ENCODE measurements at regions not wholly inside any gene's neighbourhood (a gene's known extent, or its start where the extent isn't known, plus 50 kb on each side); places are given as distances from the start of the nearest gene placed in this dataset.

DNA sequence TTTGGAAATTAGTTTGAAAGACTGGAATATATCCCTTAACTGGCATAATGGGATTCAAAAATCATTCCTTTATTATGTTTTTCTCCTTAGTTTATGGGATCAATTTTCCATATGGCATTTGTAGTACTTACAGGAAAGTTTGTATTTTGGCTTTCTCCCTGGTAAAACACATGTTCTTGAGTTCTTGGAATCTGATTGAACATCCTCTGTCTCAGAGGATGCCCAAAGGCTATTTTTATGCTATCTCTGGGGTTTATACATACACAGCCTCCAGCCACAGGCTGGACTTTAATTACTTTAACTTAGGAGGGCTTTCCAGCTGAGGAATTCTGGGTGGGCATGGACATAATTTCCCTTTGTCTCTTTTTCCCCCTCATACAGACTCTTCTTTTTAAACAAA lies 236.4 kb downstream of the HGF start (continued):
- TF ChIP-seq ZSCAN29 (CRISPR knock-in tag; conservative IDR thresholded peaks at IDR 0.05) (no peak), JDP2 (CRISPR knock-in tag; IDR thresholded peaks at IDR 0.05; ENCODE audit: borderline replicate concordance) (no peak), NR2F2 (IDR thresholded peaks at IDR 0.05; ENCODE audit: borderline replicate concordance, low read depth) (no peak), TBL1XR1 (IDR thresholded peaks at IDR 0.05; ENCODE audit: borderline replicate concordance, low read length, partially characterized antibody) (no peak)
- TF ChIP-seq, protein P1, sequence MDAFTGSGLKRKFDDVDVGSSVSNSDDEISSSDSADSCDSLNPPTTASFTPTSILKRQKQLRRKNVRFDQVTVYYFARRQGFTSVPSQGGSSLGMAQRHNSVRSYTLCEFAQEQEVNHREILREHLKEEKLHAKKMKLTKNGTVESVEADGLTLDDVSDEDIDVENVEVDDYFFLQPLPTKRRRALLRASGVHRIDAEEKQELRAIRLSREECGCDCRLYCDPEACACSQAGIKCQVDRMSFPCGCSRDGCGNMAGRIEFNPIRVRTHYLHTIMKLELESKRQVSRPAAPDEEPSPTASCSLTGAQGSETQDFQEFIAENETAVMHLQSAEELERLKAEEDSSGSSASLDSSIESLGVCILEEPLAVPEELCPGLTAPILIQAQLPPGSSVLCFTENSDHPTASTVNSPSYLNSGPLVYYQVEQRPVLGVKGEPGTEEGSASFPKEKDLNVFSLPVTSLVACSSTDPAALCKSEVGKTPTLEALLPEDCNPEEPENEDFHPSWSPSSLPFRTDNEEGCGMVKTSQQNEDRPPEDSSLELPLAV (CRISPR knock-in tag; conservative IDR thresholded peaks at IDR 0.05; ENCODE audit: low read depth) = no peak

DNA sequence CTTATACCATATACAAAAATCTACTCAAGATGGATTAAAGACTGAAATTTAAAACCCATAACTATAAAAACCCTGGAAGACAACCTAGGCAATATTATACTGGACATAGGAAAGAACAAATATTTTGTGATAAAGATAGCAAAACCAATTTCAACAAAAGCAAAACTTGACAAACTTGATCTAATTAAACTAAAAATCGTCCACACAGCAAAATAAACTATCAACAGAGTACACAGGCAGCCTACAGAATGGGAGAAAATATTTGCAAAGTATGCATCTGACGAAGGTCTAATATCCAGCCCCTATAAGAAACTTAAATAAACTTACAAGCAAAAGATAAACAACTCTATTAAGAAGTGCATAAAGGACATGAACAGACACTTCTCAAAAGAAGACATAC lies 240.1 kb downstream of the HGF start:
- intact Hi-C loops (cut with micrococcal nuclease; ENCODE audit: unreplicated experiment) = no loop called here
- ATAC-seq (no peak), DNase-seq (ENCODE audit: low spot score) (no peak), FAIRE-seq (no peak)
- 0% methylated on average over 2 of the region's 2 CpGs for WGBS (ENCODE audit: low lambda C conversion rate)
- Histone ChIP-seq H3K79me2 (ENCODE audit: insufficient read depth, low read length) (no peaks in the 10 kb centered on the region), H2AFZ (ENCODE audit: low read length) (no peak overlapping the region), H3K27ac (ENCODE audit: extremely low read length, insufficient read depth, low read length) (no peak overlapping the region), H3K27me3 (ENCODE audit: control insufficient read depth in 1 of 2, insufficient read depth in 2 of 2, low read length in 2 of 2) (no peaks in the 10 kb centered on the region), H3K9me3 (ENCODE audit: low read length) (no peaks in the 10 kb centered on the region), H3K4me1 (ENCODE audit: insufficient read depth, low read length) (no peaks in the 10 kb centered on the region), H3K36me3 (replicated peaks in 1 of 2; ENCODE audit: control insufficient read depth in 1 of 2, insufficient read depth in 2 of 2, low read length in 2 of 2) (no peaks in the 10 kb centered on the region), H3K4me3 (replicated peaks in 1 of 3; ENCODE audit: insufficient read depth in 1 of 3, low read depth in 2 of 3, low read length in 3 of 3) (no peak overlapping the region), H3K9ac (ENCODE audit: insufficient read depth, low read depth, low read length) (no peak overlapping the region), H4K20me1 (ENCODE audit: insufficient read depth, low read length) (no peaks in the 10 kb centered on the region), H3K4me2 (ENCODE audit: low read depth, low read length) (no peak overlapping the region)
- ChIA-PET POLR2A (no interaction called here), CTCF (ENCODE audit: low intra/inter-chr PET ratio, low total read pairs) (no interaction called here)
- in situ Hi-C loops (cut with HindIII; ENCODE audit: extremely low pct_ligation_motif_present, low pct_unique_long_range_greater_than_20kb) = no loop called here
- BruUV-seq (replicated peaks) = no TSS peak
- TF ChIP-seq, protein P2, sequence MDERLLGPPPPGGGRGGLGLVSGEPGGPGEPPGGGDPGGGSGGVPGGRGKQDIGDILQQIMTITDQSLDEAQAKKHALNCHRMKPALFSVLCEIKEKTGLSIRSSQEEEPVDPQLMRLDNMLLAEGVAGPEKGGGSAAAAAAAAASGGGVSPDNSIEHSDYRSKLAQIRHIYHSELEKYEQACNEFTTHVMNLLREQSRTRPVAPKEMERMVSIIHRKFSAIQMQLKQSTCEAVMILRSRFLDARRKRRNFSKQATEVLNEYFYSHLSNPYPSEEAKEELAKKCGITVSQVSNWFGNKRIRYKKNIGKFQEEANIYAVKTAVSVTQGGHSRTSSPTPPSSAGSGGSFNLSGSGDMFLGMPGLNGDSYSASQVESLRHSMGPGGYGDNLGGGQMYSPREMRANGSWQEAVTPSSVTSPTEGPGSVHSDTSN (CRISPR knock-in tag; IDR thresholded peaks at IDR 0.05) = no peak
- TF ChIP-seq HNRNPK (IDR thresholded peaks at IDR 0.05; ENCODE audit: low read depth, low read length, poor library complexity, severe bottlenecking) (no peak), ASH2L (IDR thresholded peaks at IDR 0.05; ENCODE audit: insufficient read length, low read depth, low read length) (no peak), ZNF256 (CRISPR knock-in tag; conservative IDR thresholded peaks at IDR 0.05) (no peak), NFATC3 (CRISPR knock-in tag; IDR thresholded peaks at IDR 0.05) (no peak), ZMAT3 (CRISPR knock-in tag; conservative IDR thresholded peaks at IDR 0.05) (no peak), ZNF784 (CRISPR knock-in tag; IDR thresholded peaks at IDR 0.05; ENCODE audit: borderline replicate concordance) (no peak), ZSCAN20 (CRISPR knock-in tag; IDR thresholded peaks at IDR 0.05; ENCODE audit: borderline replicate concordance) (no peak), TIGD3 (CRISPR knock-in tag; IDR thresholded peaks at IDR 0.05; ENCODE audit: borderline replicate concordance) (no peak), ZNF101 (CRISPR knock-in tag; IDR thresholded peaks at IDR 0.05; ENCODE audit: borderline replicate concordance, low read depth) (no peak), ADNP (CRISPR knock-in tag; IDR thresholded peaks at IDR 0.05) (no peak), ZNF788 (CRISPR knock-in tag; IDR thresholded peaks at IDR 0.05; ENCODE audit: borderline replicate concordance) (no peak), ZFP36 (IDR thresholded peaks at IDR 0.05; ENCODE audit: borderline replicate concordance, low read depth, low read length, partially characterized antibody) (no peak), MAFK (conservative IDR thresholded peaks at IDR 0.05 in 1 of 2, IDR thresholded peaks at IDR 0.05 in 1 of 2; ENCODE audit: low read length in 2 of 2) (peak; percentile 24 to 63; a peak in 3 of 4 replicates)

Data from HepG2 (cell line).